Fibroblast of lung (primary cell): ENCODE measurements at regions not wholly inside any gene's neighbourhood (a gene's known extent, or its start where the extent isn't known, plus 50 kb on each side); places are given as distances from the start of the nearest gene placed in this dataset.
A peak's percentile ranks its signal among the peaks of the same experiment; 100 is the strongest.

Experiments used
- DNase-seq, 2 donors: peaks; one replicate each; pipeline versions ENCODE4 v3.0.0 to v3.0.0-alpha.2; 2010; ENCODE audit warnings: low read depth in 2 of 2
- H2AFZ ChIP-seq: 2 replicates; pipeline ENCODE4 v1.5.1; 2012; ENCODE audit warnings: low read length, control low read depth, inconsistent platforms
- H3K27ac ChIP-seq: 2 replicates; pipeline ENCODE4 v1.5.1; 2011; ENCODE audit warnings: low read length, control low read depth; ENCODE audit not compliant: insufficient read depth
- H3K27me3 ChIP-seq: 2 replicates; pipeline ENCODE4 v1.5.1; 2011; ENCODE audit warnings: mild to moderate bottlenecking, low read length; ENCODE audit not compliant: control insufficient read depth, insufficient read depth
- H3K36me3 ChIP-seq: 2 replicates; pipeline ENCODE4 v1.5.1; 2011; ENCODE audit warnings: low read length; ENCODE audit not compliant: control insufficient read depth, insufficient read depth
- H3K4me1 ChIP-seq: 2 replicates; pipeline ENCODE4 v1.5.1; 2011; ENCODE audit warnings: low read length; ENCODE audit not compliant: control insufficient read depth, insufficient read depth; ENCODE audit errors: extremely low read depth
- H3K4me2 ChIP-seq: 2 replicates; pipeline ENCODE4 v1.5.1; 2011; ENCODE audit warnings: low read length, control low read depth; ENCODE audit not compliant: insufficient read depth; ENCODE audit errors: extremely low read depth
- H3K4me3 ChIP-seq, 4 experiments: fragments of 200-600 bp in 1 of 4; sonication (generic) in 1 of 4; replicated peaks in 1 of 4; 2 replicates each; pipeline ENCODE4 v1.5.1; 2011 to 2016; ENCODE audit warnings: low read length in 4 of 4, low read depth in 3 of 4, mild to moderate bottlenecking in 3 of 4, control low read depth in 2 of 4, inconsistent platforms in 1 of 4, mixed read lengths in 1 of 4; ENCODE audit not compliant: insufficient read depth in 1 of 4; ENCODE audit errors: control extremely low read depth in 1 of 4
- H3K79me2 ChIP-seq: 2 replicates; pipeline ENCODE4 v1.5.1; 2012; ENCODE audit warnings: mild to moderate bottlenecking, low read length, inconsistent platforms; ENCODE audit not compliant: control insufficient read depth, insufficient read depth
- H3K9ac ChIP-seq: 2 replicates; pipeline ENCODE4 v1.5.1; 2011; ENCODE audit warnings: mild to moderate bottlenecking, low read length, control low read depth; ENCODE audit not compliant: insufficient read depth
- H3K9me3 ChIP-seq: 2 replicates; pipeline ENCODE4 v1.5.1; 2012; ENCODE audit warnings: low read depth, low read length; ENCODE audit not compliant: control insufficient read depth, insufficient read depth
- H4K20me1 ChIP-seq: 2 replicates; pipeline ENCODE4 v1.5.1; 2011; ENCODE audit warnings: low read length; ENCODE audit not compliant: control insufficient read depth, insufficient read depth; ENCODE audit errors: extremely low read depth
- EZH2 ChIP-seq: IDR thresholded peaks from 2 replicates; pipeline ENCODE4 v1.5.1; 2012; ENCODE audit warnings: low read length, control low read depth, mild to moderate bottlenecking; ENCODE audit errors: missing control alignments
- TF ChIP-seq, protein P1 (sequence below), 2 donors: IDR thresholded peaks in 1 of 2; conservative IDR thresholded peaks in 1 of 2; 1 replicate in 1 of 2; 2 replicates in 1 of 2; pipeline ENCODE4 v1.5.1; 2011 to 2012; ENCODE audit warnings: low read length in 2 of 2, control low read depth in 1 of 2, inconsistent platforms in 1 of 2, low read depth in 1 of 2, mild to moderate bottlenecking in 1 of 2

DNA sequence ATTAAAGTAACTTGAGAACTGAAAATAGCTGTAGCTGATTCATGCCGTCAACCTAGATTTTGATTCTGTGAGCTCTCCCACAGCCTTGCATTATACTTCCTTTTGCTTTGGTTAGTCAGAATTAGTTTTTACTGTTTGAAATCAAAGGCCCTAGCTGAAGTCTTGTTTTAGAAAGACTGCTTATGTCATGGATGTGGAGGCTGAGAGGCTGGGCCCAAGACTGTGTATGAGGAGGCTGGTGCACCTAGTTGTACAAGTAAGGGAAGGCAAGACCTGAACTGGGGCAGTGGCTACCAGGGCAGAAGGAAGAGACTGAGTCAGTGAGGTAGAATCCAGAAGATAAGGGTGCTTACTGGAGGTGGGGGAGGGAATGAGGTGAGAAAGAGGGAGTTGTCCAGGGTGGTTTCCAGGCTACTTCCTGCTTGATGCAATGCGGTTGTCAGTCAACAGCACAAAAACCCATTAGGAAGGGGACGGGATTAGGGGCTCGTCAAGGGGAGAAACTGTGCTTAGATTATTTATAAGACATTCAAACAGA is 76.2 kb upstream of the PAGE3 start:
- Histone ChIP-seq H3K4me1 (no peaks in the 10 kb centered on the region), H2AFZ (no peak overlapping the region), H3K27ac (no peak overlapping the region), H3K4me3 (no peak overlapping the region), H3K9ac (no peak overlapping the region), H3K4me2 (no peak overlapping the region), H4K20me1 (no peaks in the 10 kb centered on the region), H3K79me2 (no peaks in the 10 kb centered on the region), H3K27me3 (no peaks in the 10 kb centered on the region), H3K9me3 (no peaks in the 10 kb centered on the region), H3K36me3 (no peaks in the 10 kb centered on the region)
- no peak for DNase-seq
- no peak for TF ChIP-seq EZH2
- TF ChIP-seq, protein P1, sequence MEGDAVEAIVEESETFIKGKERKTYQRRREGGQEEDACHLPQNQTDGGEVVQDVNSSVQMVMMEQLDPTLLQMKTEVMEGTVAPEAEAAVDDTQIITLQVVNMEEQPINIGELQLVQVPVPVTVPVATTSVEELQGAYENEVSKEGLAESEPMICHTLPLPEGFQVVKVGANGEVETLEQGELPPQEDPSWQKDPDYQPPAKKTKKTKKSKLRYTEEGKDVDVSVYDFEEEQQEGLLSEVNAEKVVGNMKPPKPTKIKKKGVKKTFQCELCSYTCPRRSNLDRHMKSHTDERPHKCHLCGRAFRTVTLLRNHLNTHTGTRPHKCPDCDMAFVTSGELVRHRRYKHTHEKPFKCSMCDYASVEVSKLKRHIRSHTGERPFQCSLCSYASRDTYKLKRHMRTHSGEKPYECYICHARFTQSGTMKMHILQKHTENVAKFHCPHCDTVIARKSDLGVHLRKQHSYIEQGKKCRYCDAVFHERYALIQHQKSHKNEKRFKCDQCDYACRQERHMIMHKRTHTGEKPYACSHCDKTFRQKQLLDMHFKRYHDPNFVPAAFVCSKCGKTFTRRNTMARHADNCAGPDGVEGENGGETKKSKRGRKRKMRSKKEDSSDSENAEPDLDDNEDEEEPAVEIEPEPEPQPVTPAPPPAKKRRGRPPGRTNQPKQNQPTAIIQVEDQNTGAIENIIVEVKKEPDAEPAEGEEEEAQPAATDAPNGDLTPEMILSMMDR (conservative IDR thresholded peaks at IDR 0.05 in 1 of 2, IDR thresholded peaks at IDR 0.05 in 1 of 2; ENCODE audit: low read depth in 1 of 2, low read length in 2 of 2), result no peak

GRCh38 chrX:55342533-55343501 is 78.1 kb upstream of the PAGE3 start:
- H2AFZ ChIP-seq, result no peak overlapping the region
- no peaks in the 10 kb centered on the region for H3K79me2 ChIP-seq
- H4K20me1 ChIP-seq, result no peaks in the 10 kb centered on the region
- H3K9ac ChIP-seq, result no peak overlapping the region
- TF ChIP-seq EZH2, result no peak
- TF ChIP-seq, protein P1 (conservative IDR thresholded peaks at IDR 0.05 in 1 of 2, IDR thresholded peaks at IDR 0.05 in 1 of 2; ENCODE audit: low read depth in 1 of 2, low read length in 2 of 2), result peak in 1 of 2 donors; percentile 15
- no peaks in the 10 kb centered on the region for H3K4me1 ChIP-seq
- no peaks in the 10 kb centered on the region for H3K36me3 ChIP-seq
- no peak overlapping the region for H3K27ac ChIP-seq
- no peak overlapping the region for H3K4me2 ChIP-seq
- DNase-seq, result no peak
- H3K27me3 ChIP-seq, result no peaks in the 10 kb centered on the region
- H3K4me3 ChIP-seq, result no peak overlapping the region
- H3K9me3 ChIP-seq, result no peaks in the 10 kb centered on the region

DNA sequence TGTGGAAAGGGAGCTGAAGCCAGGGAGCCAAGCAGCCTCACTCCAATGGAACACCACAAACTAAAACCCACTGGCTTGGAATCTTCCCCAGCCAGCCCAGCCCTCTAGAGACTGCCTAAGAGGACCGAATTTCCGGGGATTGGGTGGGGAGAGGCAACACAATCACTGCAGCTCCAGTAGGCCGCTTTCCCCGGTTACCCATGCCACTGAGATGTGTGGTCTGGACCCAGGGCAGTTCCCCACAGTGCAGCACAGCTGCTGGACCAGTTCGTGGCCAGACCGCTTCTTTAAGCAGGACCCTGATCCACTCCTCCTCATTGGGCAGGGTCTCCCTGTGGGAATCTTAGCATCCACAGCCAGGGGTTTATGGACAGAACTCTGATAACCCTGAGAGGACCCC is 91.9 kb upstream of the PAGE3 start:
- DNase-seq, result no peak
- Histone ChIP-seq H3K27ac (no peak overlapping the region), H3K79me2 (no peaks in the 10 kb centered on the region), H3K4me2 (no peak overlapping the region), H2AFZ (no peak overlapping the region), H3K36me3 (no peaks in the 10 kb centered on the region), H4K20me1 (no peaks in the 10 kb centered on the region), H3K4me1 (no peaks in the 10 kb centered on the region), H3K9ac (no peak overlapping the region), H3K27me3 (no peaks in the 10 kb centered on the region), H3K9me3 (no peaks in the 10 kb centered on the region), H3K4me3 (no peak overlapping the region)
- no peak for TF ChIP-seq EZH2
- TF ChIP-seq, protein P1 (conservative IDR thresholded peaks at IDR 0.05 in 1 of 2, IDR thresholded peaks at IDR 0.05 in 1 of 2; ENCODE audit: low read depth in 1 of 2, low read length in 2 of 2), result no peak
